Activated B cell treated with CpG ODN at 0.5 μM for 24 hours (primary cell): ENCODE measurements at regions not wholly inside any gene's neighbourhood (a gene's known extent, or its start where the extent isn't known, plus 50 kb on each side); places are given as distances from the start of the nearest gene placed in this dataset.
"Not testable (repeated sequence)": the region's sequence is repeated elsewhere in the genome, so short reads cannot be mapped to it uniquely, and the experiment has no call there.

Source experiments
- ATAC-seq: fragments of 200-7000 bp; cut with Tn5 transposase; one replicate; pipeline ENCODE4 v1.10.0; 2021; ENCODE audit warnings: low read depth, mild to moderate bottlenecking, moderate library complexity
- CTCF ChIA-PET: fragments of 350-600 bp; sonication (Branson Sonifier 250); formaldehyde crosslinking; loops from one replicate; lab custom pipeline; 2021; ENCODE audit warnings: antibody characterized with exemption; lab: Charles Lee
- POLR2A ChIA-PET: fragments of 350-600 bp; sonication (Branson Sonifier 250); formaldehyde crosslinking; loops from one replicate; lab custom pipeline; 2021; ENCODE audit warnings: antibody characterized with exemption; lab: Charles Lee
- DNase-seq: peaks from one replicate; pipeline ENCODE4 v3.0.0; 2022
- H3K27ac Mint-ChIP-seq: one replicate; pipeline ENCODE4 v1.8.0; 2020; ENCODE audit warnings: mixed read lengths
- H3K27me3 Mint-ChIP-seq: one replicate; pipeline ENCODE4 v1.8.0; 2021; ENCODE audit warnings: mixed read lengths
- H3K36me3 Mint-ChIP-seq: one replicate; pipeline ENCODE4 v1.8.0; 2021; ENCODE audit warnings: low read depth, mixed read lengths
- H3K4me1 Mint-ChIP-seq: one replicate; pipeline ENCODE4 v1.8.0; 2021; ENCODE audit warnings: mixed read lengths
- H3K4me3 Mint-ChIP-seq: one replicate; pipeline ENCODE4 v1.8.0; 2020; ENCODE audit warnings: mild to moderate bottlenecking, mixed read lengths
- H3K9me3 Mint-ChIP-seq: one replicate; pipeline ENCODE4 v1.8.0; 2020; ENCODE audit warnings: mixed read lengths
- CTCF ChIP-seq: fragments of 200-600 bp; IDR thresholded peaks from one replicate; pipeline ENCODE4 v1.8.0; 2022; ENCODE audit warnings: antibody characterized with exemption, mild to moderate bottlenecking
- intact Hi-C: fragments of 100-400 bp; cut with micrococcal nuclease; formaldehyde crosslinking; loops from one replicate; pipeline ENCODE4 v1.15.1; 2024

GRCh38 chr22:47407461-47408025 is 645.1 kb downstream of the TBC1D22A start:
- no peak overlapping the region for H3K27ac Mint-ChIP-seq
- no peak for TF ChIP-seq CTCF
- ChIA-PET POLR2A (no interaction called here), CTCF (no interaction called here)
- H3K9me3 Mint-ChIP-seq, result no peaks in the 10 kb centered on the region
- DNase-seq (no peak), ATAC-seq (no peak)
- H3K4me1 Mint-ChIP-seq, result no peaks in the 10 kb centered on the region
- H3K36me3 Mint-ChIP-seq, result no peaks in the 10 kb centered on the region
- peaks cover 14% of the 10 kb centered on the region for H3K27me3 Mint-ChIP-seq
- H3K4me3 Mint-ChIP-seq, result no peak overlapping the region
- intact Hi-C loops, result no loop called here

- H3K36me3 Mint-ChIP-seq, result no peaks in the 10 kb centered on the region
- POLR2A ChIA-PET, result no interaction called here
Observed at GRCh38 chr22:47406896-47407295, 644.4 kb downstream of the TBC1D22A start.

GRCh38 chr22:47406180-47406834 is 643.9 kb downstream of the TBC1D22A start:
- no peak for TF ChIP-seq CTCF
- DNase-seq (no peak), ATAC-seq (no peak)
- Mint-ChIP-seq H3K9me3 (no peaks in the 10 kb centered on the region), H3K27ac (no peak overlapping the region), H3K4me3 (no peak overlapping the region), H3K27me3 (peaks cover 14% of the 10 kb centered on the region), H3K36me3 (no peaks in the 10 kb centered on the region), H3K4me1 (no peaks in the 10 kb centered on the region)
- ChIA-PET POLR2A (no interaction called here), CTCF (no interaction called here)
- intact Hi-C loops, result no loop called here

More at GRCh38 chr22:47406896-47407295, 644.4 kb downstream of the TBC1D22A start:
- no peaks in the 10 kb centered on the region for H3K9me3 Mint-ChIP-seq
- H3K27me3 Mint-ChIP-seq, result peaks cover 14% of the 10 kb centered on the region
- H3K4me3 Mint-ChIP-seq, result no peak overlapping the region
- ATAC-seq, result no peak
- TF ChIP-seq CTCF, result no peak
- no peak overlapping the region for H3K27ac Mint-ChIP-seq
- H3K4me1 Mint-ChIP-seq, result no peaks in the 10 kb centered on the region
- CTCF ChIA-PET, result no interaction called here
- intact Hi-C loops, result no loop called here
- DNase-seq, result no peak

- H3K4me3 Mint-ChIP-seq, ATAC-seq, H3K27me3 Mint-ChIP-seq, H3K27ac Mint-ChIP-seq, H3K36me3 Mint-ChIP-seq, intact Hi-C loops, H3K4me1 Mint-ChIP-seq, CTCF ChIA-PET, POLR2A ChIA-PET, H3K9me3 Mint-ChIP-seq, DNase-seq: not testable (repeated sequence)
Observed at GRCh38 chr22:47405222-47405621, 642.8 kb downstream of the TBC1D22A start.

- POLR2A ChIA-PET, result no interaction called here
Observed at GRCh38 chr22:47402876-47403525, 640.6 kb downstream of the TBC1D22A start.

More at GRCh38 chr22:47402876-47403525, 640.6 kb downstream of the TBC1D22A start:
- no peak for DNase-seq
- no peaks in the 10 kb centered on the region for H3K9me3 Mint-ChIP-seq
- H3K27ac Mint-ChIP-seq, result no peak overlapping the region
- ATAC-seq, result no peak
- intact Hi-C loops, result no loop called here
- no peaks in the 10 kb centered on the region for H3K4me1 Mint-ChIP-seq
- CTCF ChIA-PET, result no interaction called here
- no peak for TF ChIP-seq CTCF
- H3K36me3 Mint-ChIP-seq, result no peaks in the 10 kb centered on the region
- H3K4me3 Mint-ChIP-seq, result no peak overlapping the region
- H3K27me3 Mint-ChIP-seq, result no peaks in the 10 kb centered on the region
